OCI-LY7 (cell line): ENCODE measurements at regions not wholly inside any gene's neighbourhood (a gene's known extent, or its start where the extent isn't known, plus 50 kb on each side); places are given as distances from the start of the nearest gene placed in this dataset.

Experiments used
- CTCF ChIP-seq: fragments of 200-600 bp; sonication (generic); conservative IDR thresholded peaks from 2 replicates; pipeline ENCODE4 v1.5.1; 2014; ENCODE audit warnings: mild to moderate bottlenecking, antibody characterized with exemption, low read length, moderate library complexity, mixed read lengths
- EZH2phosphoT487 ChIP-seq: fragments of 200-600 bp; sonication (generic); IDR thresholded peaks from 2 replicates; pipeline ENCODE4 v1.6.1; 2018; ENCODE audit warnings: low read depth, borderline replicate concordance, mild to moderate bottlenecking, mixed run types, antibody characterized with exemption, low read length, moderate library complexity, mixed read lengths

- TF ChIP-seq CTCF (no peak), EZH2phosphoT487 (no peak)
Measured at GRCh38 chr11:97019754-97020153, 629.9 kb downstream of the JRKL start.
